ENCODE measurements at regions not wholly inside any gene's neighbourhood (a gene's known extent, or its start where the extent isn't known, plus 50 kb on each side); places are given as distances from the start of the nearest gene placed in this dataset.

GRCh38 chr5:29935371-29935770, 1258.1 kb upstream of the CDH6 start:
- no peak for TF ChIP-seq CTCF (IDR thresholded peaks at IDR 0.05; ENCODE audit: insufficient read depth, low read length)
- TF ChIP-seq POLR2AphosphoS5 (IDR thresholded peaks at IDR 0.05; ENCODE audit: low read depth) = no peak

Data from HL-60 (cell line).